Neural cell (in vitro differentiated cells): ENCODE measurements at regions not wholly inside any gene's neighbourhood (a gene's known extent, or its start where the extent isn't known, plus 50 kb on each side); places are given as distances from the start of the nearest gene placed in this dataset.
"Not testable (repeated sequence)": the region's sequence is repeated elsewhere in the genome, so short reads cannot be mapped to it uniquely, and the experiment has no call there.

ENCODE experiments used
- H2AFZ ChIP-seq: fragments of 200-600, 300-800 bp; sonication (generic), shearing (Covaris generic); 2 replicates; pipeline ENCODE4 v1.6.0; 2014; ENCODE audit warnings: low read depth, mild to moderate bottlenecking, antibody characterized with exemption, low read length, moderate library complexity
- H3F3A ChIP-seq: fragments of 200-600 bp; shearing (Covaris generic); 2 replicates; pipeline ENCODE4 v1.6.1; 2016; ENCODE audit warnings: mild to moderate bottlenecking, moderate library complexity, mixed read lengths, antibody characterized with exemption, low read length; ENCODE audit not compliant: insufficient read depth, poor library complexity, severe bottlenecking
- H3K27ac ChIP-seq: fragments of 200-600, 300-800 bp; sonication (generic), shearing (Covaris generic); 2 replicates; pipeline ENCODE4 v1.5.1; 2014; ENCODE audit warnings: mild to moderate bottlenecking, low read length, moderate library complexity
- H3K27me3 ChIP-seq: fragments of 300-800, 200-600 bp; sonication (generic), shearing (Covaris generic); 2 replicates; pipeline ENCODE4 v1.6.0; 2014; ENCODE audit warnings: mild to moderate bottlenecking, low read depth, low read length, moderate library complexity; ENCODE audit not compliant: insufficient read depth
- H3K36me3 ChIP-seq: fragments of 300-800, 200-600 bp; sonication (generic), shearing (Covaris generic); 2 replicates; pipeline ENCODE4 v1.5.1; 2014; ENCODE audit warnings: mild to moderate bottlenecking, antibody characterized with exemption, low read length, moderate library complexity; ENCODE audit not compliant: insufficient read depth
- H3K4me2 ChIP-seq: fragments of 300-800, 200-600 bp; sonication (generic), shearing (Covaris generic); 2 replicates; pipeline ENCODE4 v1.6.0; 2014; ENCODE audit warnings: mild to moderate bottlenecking, low read length
- H3K4me3 ChIP-seq: fragments of 300-800, 200-600 bp; sonication (generic), shearing (Covaris generic); 2 replicates; pipeline ENCODE4 v1.5.1; 2014; ENCODE audit warnings: mild to moderate bottlenecking, low read length, moderate library complexity
- H3K79me2 ChIP-seq: fragments of 200-600 bp; shearing (Covaris generic); replicated peaks from 2 replicates; pipeline ENCODE4 v1.6.0; 2014; ENCODE audit warnings: mild to moderate bottlenecking, low read length, moderate library complexity; ENCODE audit not compliant: insufficient read depth
- H3K9ac ChIP-seq: fragments of 300-800, 200-600 bp; sonication (generic), shearing (Covaris generic); 2 replicates; pipeline ENCODE4 v1.6.1; 2016; ENCODE audit warnings: mild to moderate bottlenecking, low read length, mixed read lengths
- H3K9me2 ChIP-seq: fragments of 200-600 bp; shearing (Covaris generic); 2 replicates; pipeline ENCODE4 v1.6.1; 2016; ENCODE audit warnings: mild to moderate bottlenecking, low read length, mixed read lengths; ENCODE audit not compliant: insufficient read depth
- H3K9me3 ChIP-seq: fragments of 200-600, 300-800 bp; sonication (generic), shearing (Covaris generic); 2 replicates; pipeline ENCODE4 v1.6.1; 2016; ENCODE audit warnings: mild to moderate bottlenecking, mixed run types, low read length, moderate library complexity, mixed read lengths
- H4K20me1 ChIP-seq: fragments of 200-600 bp; shearing (Covaris generic); 2 replicates; pipeline ENCODE4 v1.6.1; 2016; ENCODE audit warnings: mild to moderate bottlenecking, mixed run types; ENCODE audit not compliant: insufficient read depth

DNA sequence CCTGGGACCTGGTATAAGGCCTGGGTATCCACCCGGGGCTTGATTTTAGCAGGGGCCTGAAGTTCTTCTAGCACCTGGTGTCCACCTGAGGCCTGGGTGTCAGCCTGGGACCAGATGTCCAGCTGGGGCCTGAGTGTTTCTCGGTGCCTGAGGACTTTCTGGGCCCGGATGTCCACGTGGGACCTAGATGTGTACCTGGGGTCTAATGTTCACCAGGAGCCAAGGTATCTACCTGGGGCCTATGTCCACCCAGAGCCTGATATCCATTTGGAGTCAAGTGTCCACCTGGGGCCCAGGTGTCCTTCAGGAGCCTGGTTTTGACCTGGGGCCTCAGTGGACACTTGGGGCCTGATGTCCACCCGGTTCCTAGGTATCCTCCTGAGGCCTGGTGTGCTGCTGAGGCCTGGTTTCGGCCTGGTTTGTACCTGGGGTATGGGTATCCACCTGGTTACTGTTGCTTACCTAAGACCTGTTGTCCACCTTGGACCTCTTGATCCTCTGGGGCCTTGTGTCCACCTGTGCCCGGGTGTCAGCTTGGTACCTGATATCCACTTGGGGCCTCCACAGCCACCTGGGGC lies 75.2 kb upstream of the THOC3 start:
- H4K20me1 ChIP-seq, H3K36me3 ChIP-seq, H3K79me2 ChIP-seq, H2AFZ ChIP-seq, H3K9me3 ChIP-seq, H3K27ac ChIP-seq, H3K9me2 ChIP-seq, H3K9ac ChIP-seq, H3K27me3 ChIP-seq, H3K4me3 ChIP-seq, H3F3A ChIP-seq, H3K4me2 ChIP-seq: not testable (repeated sequence)

GRCh38 chr5:176043986-176044385 lies 75.9 kb upstream of the THOC3 start:
- H3K79me2 ChIP-seq, H4K20me1 ChIP-seq, H3K9me3 ChIP-seq: not testable (repeated sequence)

GRCh38 chr5:176044431-176044830 lies 76.3 kb upstream of the THOC3 start:
- H3K27ac ChIP-seq, H3K4me3 ChIP-seq, H4K20me1 ChIP-seq, H3K4me2 ChIP-seq, H3K9ac ChIP-seq, H3K36me3 ChIP-seq, H3K9me3 ChIP-seq, H3F3A ChIP-seq, H3K9me2 ChIP-seq, H3K27me3 ChIP-seq, H2AFZ ChIP-seq, H3K79me2 ChIP-seq: not testable (repeated sequence)

More at GRCh38 chr5:176043986-176044385, 75.9 kb upstream of the THOC3 start:
- not testable (repeated sequence) for H3K9me2 ChIP-seq, H3F3A ChIP-seq, H2AFZ ChIP-seq, H3K4me3 ChIP-seq, H3K4me2 ChIP-seq, H3K36me3 ChIP-seq, H3K9ac ChIP-seq, H3K27me3 ChIP-seq, H3K27ac ChIP-seq

GRCh38 chr5:176045442-176045841 lies 77.3 kb upstream of the THOC3 start:
- not testable (repeated sequence) for H3F3A ChIP-seq, H3K36me3 ChIP-seq, H2AFZ ChIP-seq, H3K9me3 ChIP-seq, H3K9ac ChIP-seq, H3K4me2 ChIP-seq, H3K27me3 ChIP-seq, H3K27ac ChIP-seq, H4K20me1 ChIP-seq, H3K79me2 ChIP-seq, H3K4me3 ChIP-seq, H3K9me2 ChIP-seq

DNA sequence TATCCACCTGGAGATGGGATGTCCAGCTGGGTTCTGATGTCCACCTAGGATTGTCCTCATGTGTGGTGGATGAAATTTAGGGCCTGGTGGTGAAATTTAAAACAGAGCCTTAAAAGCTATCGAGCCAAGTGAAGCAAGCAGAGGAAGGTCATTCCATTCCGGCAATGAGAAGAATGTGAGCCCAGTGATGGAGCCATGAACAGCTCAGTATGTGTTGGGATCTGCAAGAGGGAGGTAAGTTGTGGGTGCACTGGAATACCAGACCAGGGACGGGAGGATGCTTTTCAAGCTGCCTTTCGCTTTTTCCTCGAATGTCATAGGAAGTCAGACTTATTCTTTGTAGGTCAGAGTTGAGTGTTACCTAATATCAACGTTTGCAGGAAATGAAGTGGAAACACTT lies 80.6 kb upstream of the THOC3 start:
- not testable (repeated sequence) for H3K9me3 ChIP-seq, H2AFZ ChIP-seq, H3K9me2 ChIP-seq, H3K36me3 ChIP-seq, H3K4me2 ChIP-seq, H3K27me3 ChIP-seq, H3K4me3 ChIP-seq, H3K27ac ChIP-seq, H3K9ac ChIP-seq, H4K20me1 ChIP-seq, H3K79me2 ChIP-seq, H3F3A ChIP-seq

DNA sequence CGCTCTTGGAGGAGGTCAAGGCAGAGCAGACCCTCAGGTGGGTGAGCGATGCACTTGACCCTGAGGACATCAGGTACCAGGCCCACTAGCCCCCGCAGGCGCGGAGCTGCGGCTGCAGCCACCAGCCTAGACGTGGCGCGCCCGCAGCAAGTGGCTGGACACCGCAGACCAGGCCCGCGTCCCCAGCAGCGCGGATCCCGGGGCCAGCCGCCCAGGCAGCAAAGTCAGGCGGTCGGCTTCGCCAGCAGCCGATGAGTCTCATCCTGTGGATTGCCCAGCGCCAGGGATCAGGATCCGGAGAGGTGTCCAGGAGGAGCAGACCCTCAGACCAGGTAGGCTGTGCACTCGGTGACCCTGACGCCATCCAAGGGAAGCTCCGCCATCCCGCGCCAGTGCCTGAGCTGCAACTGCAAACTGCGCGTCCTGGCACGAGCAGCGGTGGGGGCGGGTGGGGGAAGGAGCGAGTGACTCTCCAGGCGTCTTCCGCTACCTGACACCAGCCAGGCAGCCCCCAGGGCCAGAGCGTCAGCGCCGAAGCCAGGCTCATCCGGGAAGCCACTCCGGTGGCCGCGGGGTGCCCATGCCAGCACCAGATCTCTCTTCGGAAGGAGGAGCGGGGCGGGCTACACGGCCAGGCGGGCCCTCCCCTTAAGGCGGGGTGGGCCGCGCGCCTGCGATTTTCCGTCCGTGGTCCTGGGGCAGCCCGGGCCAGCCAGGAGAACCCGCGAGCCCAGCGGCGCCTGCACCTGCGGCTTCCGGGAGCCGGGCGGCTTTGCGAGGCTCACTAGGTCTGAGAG lies 92.6 kb upstream of the THOC3 start:
- not testable (repeated sequence) for H2AFZ ChIP-seq, H3K79me2 ChIP-seq, H3K4me2 ChIP-seq, H3K9me3 ChIP-seq, H3K27ac ChIP-seq, H4K20me1 ChIP-seq, H3K9me2 ChIP-seq, H3F3A ChIP-seq, H3K9ac ChIP-seq, H3K27me3 ChIP-seq, H3K36me3 ChIP-seq, H3K4me3 ChIP-seq

DNA sequence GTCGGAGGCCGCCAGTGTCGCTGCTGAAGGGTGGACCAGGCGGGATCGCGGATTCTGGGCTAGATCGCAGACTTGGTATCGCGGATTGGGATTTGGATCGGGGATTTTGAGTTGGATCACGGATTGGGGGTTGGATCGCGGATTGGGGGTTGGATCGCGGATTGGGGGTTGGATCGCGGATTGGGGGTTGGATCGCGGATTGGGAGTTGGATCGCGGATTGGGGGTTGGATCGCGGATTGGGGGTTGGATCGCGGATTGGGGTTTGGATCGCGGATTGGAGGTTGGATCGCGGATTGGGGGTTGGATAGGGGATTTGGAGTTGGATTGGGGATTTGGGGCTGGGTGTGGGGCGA lies 93.1 kb upstream of the THOC3 start:
- not testable (repeated sequence) for H3K27ac ChIP-seq, H2AFZ ChIP-seq, H4K20me1 ChIP-seq, H3K4me3 ChIP-seq, H3K9me2 ChIP-seq, H3K9me3 ChIP-seq, H3K27me3 ChIP-seq, H3F3A ChIP-seq, H3K4me2 ChIP-seq, H3K9ac ChIP-seq, H3K36me3 ChIP-seq, H3K79me2 ChIP-seq

GRCh38 chr5:176061660-176062059 lies 93.5 kb upstream of the THOC3 start:
- not testable (repeated sequence) for H3K27me3 ChIP-seq, H3K4me3 ChIP-seq, H3K36me3 ChIP-seq, H3K4me2 ChIP-seq, H3F3A ChIP-seq, H3K79me2 ChIP-seq, H3K27ac ChIP-seq, H4K20me1 ChIP-seq, H3K9ac ChIP-seq, H3K9me3 ChIP-seq, H3K9me2 ChIP-seq, H2AFZ ChIP-seq
